ENCODE measurements at regions not wholly inside any gene's neighbourhood (a gene's known extent, or its start where the extent isn't known, plus 50 kb on each side); places are given as distances from the start of the nearest gene placed in this dataset.

GRCh38 chr2:6183226-6183625 is 491.0 kb downstream of the SOX11 start:
- Histone ChIP-seq H3K27ac (ENCODE audit: low read length in 2 of 2) (no peak overlapping the region), H4K20me1 (ENCODE audit: control insufficient read depth, insufficient read depth, low read length, poor library complexity, severe bottlenecking) (no peaks in the 10 kb centered on the region), H3K9me3 (ENCODE audit: control extremely low read depth in 1 of 3, control insufficient read depth in 2 of 3, insufficient read depth in 1 of 3, low read length in 2 of 3) (no peaks in the 10 kb centered on the region), H3K4me2 (replicated peaks; ENCODE audit: low read depth, low read length, poor library complexity, severe bottlenecking) (no peak overlapping the region), H3K4me1 (ENCODE audit: control insufficient read depth in 2 of 2, insufficient read depth in 2 of 2, low read length in 2 of 2) (no peaks in the 10 kb centered on the region), H3K36me3 (replicated peaks in 1 of 2; ENCODE audit: control extremely low read depth in 1 of 2, control insufficient read depth in 1 of 2, extremely low read depth in 1 of 2, insufficient read depth in 2 of 2, low read length in 1 of 2) (no peaks in the 10 kb centered on the region), H3K27me3 (replicated peaks in 1 of 4; ENCODE audit: control extremely low read depth in 1 of 4, control insufficient read depth in 3 of 4, insufficient read depth in 4 of 4, low read length in 3 of 4) (no peaks in the 10 kb centered on the region), H3K9ac (ENCODE audit: low read length) (no peak overlapping the region), H2AFZ (ENCODE audit: insufficient read depth, low read depth, low read length, poor library complexity, severe bottlenecking) (no peak overlapping the region), H3K4me3 (ENCODE audit: control extremely low read depth in 1 of 5, extremely low read depth in 1 of 5, insufficient read depth in 1 of 5, low read depth in 2 of 5, low read length in 4 of 5) (no peak overlapping the region), H3K79me2 (ENCODE audit: control insufficient read depth, insufficient read depth, low read length) (no peaks in the 10 kb centered on the region)
- CTCF ChIA-PET = no interaction called here
- TF ChIP-seq EZH2 (IDR thresholded peaks at IDR 0.05; ENCODE audit: borderline replicate concordance, insufficient read depth, low read depth, low read length, poor library complexity, severe bottlenecking) = no peak
- no peak for TF ChIP-seq CTCF (IDR thresholded peaks at IDR 0.05)
- ATAC-seq (ENCODE audit: low read depth) = no peak
- POLR2A ChIA-PET = no interaction called here
- Mint-ChIP-seq H3K4me3 (no peak overlapping the region), H3K27me3 (peaks cover 4% of the 10 kb centered on the region), H3K4me1 (no peaks in the 10 kb centered on the region), H3K9me3 (ENCODE audit: insufficient read depth) (no peaks in the 10 kb centered on the region), H3K27ac (no peak overlapping the region)
- WGBS (ENCODE audit: insufficient coverage) = 0% methylated on average over 1 of the region's 1 CpG
- intact Hi-C loops (cut with micrococcal nuclease) = no loop called here
- DNase-seq = no peak

GRCh38 chr2:6184532-6185292 is 492.5 kb downstream of the SOX11 start:
- Histone ChIP-seq H3K4me2 (replicated peaks; ENCODE audit: low read depth, low read length, poor library complexity, severe bottlenecking) (no peak overlapping the region), H3K79me2 (ENCODE audit: control insufficient read depth, insufficient read depth, low read length) (no peaks in the 10 kb centered on the region), H3K9me3 (ENCODE audit: control extremely low read depth in 1 of 3, control insufficient read depth in 2 of 3, insufficient read depth in 1 of 3, low read length in 2 of 3) (no peaks in the 10 kb centered on the region), H3K36me3 (replicated peaks in 1 of 2; ENCODE audit: control extremely low read depth in 1 of 2, control insufficient read depth in 1 of 2, extremely low read depth in 1 of 2, insufficient read depth in 2 of 2, low read length in 1 of 2) (no peaks in the 10 kb centered on the region), H3K27me3 (replicated peaks in 1 of 4; ENCODE audit: control extremely low read depth in 1 of 4, control insufficient read depth in 3 of 4, insufficient read depth in 4 of 4, low read length in 3 of 4) (no peaks in the 10 kb centered on the region), H3K4me3 (ENCODE audit: control extremely low read depth in 1 of 5, extremely low read depth in 1 of 5, insufficient read depth in 1 of 5, low read depth in 2 of 5, low read length in 4 of 5) (no peak overlapping the region), H2AFZ (ENCODE audit: insufficient read depth, low read depth, low read length, poor library complexity, severe bottlenecking) (no peak overlapping the region), H3K27ac (ENCODE audit: low read length in 2 of 2) (no peak overlapping the region), H3K4me1 (ENCODE audit: control insufficient read depth in 2 of 2, insufficient read depth in 2 of 2, low read length in 2 of 2) (no peaks in the 10 kb centered on the region), H4K20me1 (ENCODE audit: control insufficient read depth, insufficient read depth, low read length, poor library complexity, severe bottlenecking) (no peaks in the 10 kb centered on the region), H3K9ac (ENCODE audit: low read length) (no peak overlapping the region)
- intact Hi-C loops (cut with micrococcal nuclease) = no loop called here
- ChIA-PET CTCF (no interaction called here), POLR2A (no interaction called here)
- Mint-ChIP-seq H3K27me3 (peaks cover 3% of the 10 kb centered on the region), H3K9me3 (ENCODE audit: insufficient read depth) (no peaks in the 10 kb centered on the region), H3K4me3 (no peak overlapping the region), H3K27ac (no peak overlapping the region), H3K4me1 (no peaks in the 10 kb centered on the region)
- no peak for ATAC-seq (ENCODE audit: low read depth)
- no peak for TF ChIP-seq CTCF (IDR thresholded peaks at IDR 0.05)
- no peak for TF ChIP-seq EZH2 (IDR thresholded peaks at IDR 0.05; ENCODE audit: borderline replicate concordance, insufficient read depth, low read depth, low read length, poor library complexity, severe bottlenecking)
- 83% methylated on average over 7 of the region's 13 CpGs for WGBS (ENCODE audit: insufficient coverage)
- DNase-seq = no peak

All from B cell (primary cell).